Thoracic aorta (tissue), 2 donors: ENCODE measurements at regions not wholly inside any gene's neighbourhood (a gene's known extent, or its start where the extent isn't known, plus 50 kb on each side); places are given as distances from the start of the nearest gene placed in this dataset.

Source experiments
- ATAC-seq: fragments of 150-250 bp; one replicate; pipeline ENCODE4 v1.8.0; 2017; ENCODE audit warnings: low read depth; ENCODE audit not compliant: insufficient number of reproducible peaks, low FRiP score
- DNase-seq: peaks from one replicate; pipeline ENCODE4 v3.0.0-alpha.2; 2020; ENCODE audit warnings: low spot score
- H3K27ac ChIP-seq, 2 donors: fragments of 200-600 bp; sonication (generic); 1 replicate in 1 of 2; 2 replicates in 1 of 2; pipeline ENCODE4 v1.5.1; 2016; ENCODE audit warnings: mild to moderate bottlenecking in 2 of 2, moderate library complexity in 2 of 2
- H3K27me3 ChIP-seq: fragments of 200-600 bp; sonication (generic); replicated peaks from 2 replicates; pipeline ENCODE4 v1.6.0; 2016; ENCODE audit warnings: mild to moderate bottlenecking; ENCODE audit not compliant: insufficient read depth
- H3K36me3 ChIP-seq: fragments of 200-600 bp; sonication (generic); one replicate; pipeline ENCODE4 v1.5.1; 2016
- H3K4me1 ChIP-seq, 2 donors: fragments of 200-600 bp; sonication (generic); 1 replicate in 1 of 2; 2 replicates in 1 of 2; pipeline versions ENCODE4 v1.5.1 to v1.6.0; 2016; ENCODE audit warnings: low read depth in 2 of 2, mild to moderate bottlenecking in 1 of 2; ENCODE audit not compliant: control insufficient read depth in 1 of 2
- H3K4me3 ChIP-seq: fragments of 200-600 bp; sonication (generic); 2 replicates; pipeline ENCODE4 v1.5.1; 2016; ENCODE audit warnings: mild to moderate bottlenecking
- H3K9me3 ChIP-seq: fragments of 200-600 bp; sonication (generic); 2 replicates; pipeline ENCODE4 v1.5.1; 2016
- CTCF ChIP-seq: fragments of 200-600 bp; sonication (generic); IDR thresholded peaks from one replicate; pipeline ENCODE4 v1.5.1; 2019; ENCODE audit warnings: antibody characterized with exemption

GRCh38 chr2:107543793-107544192 is 282.9 kb upstream of the RGPD4 start:
- no peak overlapping the region for H3K27ac ChIP-seq
- DNase-seq (no peak), ATAC-seq (no peak)
- H3K4me1 ChIP-seq, result no peaks in the 10 kb centered on the region
- H3K9me3 ChIP-seq, result no peaks in the 10 kb centered on the region
- H3K4me3 ChIP-seq, result no peak overlapping the region
- TF ChIP-seq CTCF, result no peak
- H3K36me3 ChIP-seq, result no peaks in the 10 kb centered on the region
- H3K27me3 ChIP-seq, result no peaks in the 10 kb centered on the region

- TF ChIP-seq CTCF, result no peak
- DNase-seq (no peak), ATAC-seq (no peak)
- H3K4me1 ChIP-seq, result no peaks in the 10 kb centered on the region
- no peaks in the 10 kb centered on the region for H3K27me3 ChIP-seq
- H3K27ac ChIP-seq, result no peak overlapping the region
- H3K4me3 ChIP-seq, result no peak overlapping the region
- H3K9me3 ChIP-seq, result no peaks in the 10 kb centered on the region
- H3K36me3 ChIP-seq, result no peaks in the 10 kb centered on the region
Measured at GRCh38 chr2:107545066-107545465, 281.6 kb upstream of the RGPD4 start.

GRCh38 chr2:107545851-107546250 is 280.8 kb upstream of the RGPD4 start:
- Histone ChIP-seq H3K27me3 (no peaks in the 10 kb centered on the region), H3K36me3 (no peaks in the 10 kb centered on the region), H3K4me1 (no peaks in the 10 kb centered on the region), H3K27ac (no peak overlapping the region), H3K4me3 (no peak overlapping the region), H3K9me3 (no peaks in the 10 kb centered on the region)
- DNase-seq, result no peak
- no peak for TF ChIP-seq CTCF
- no peak for ATAC-seq

GRCh38 chr2:107548216-107548615 is 278.5 kb upstream of the RGPD4 start:
- Histone ChIP-seq H3K36me3 (no peaks in the 10 kb centered on the region), H3K4me3 (no peak overlapping the region), H3K9me3 (no peaks in the 10 kb centered on the region), H3K4me1 (no peaks in the 10 kb centered on the region), H3K27ac (no peak overlapping the region), H3K27me3 (no peaks in the 10 kb centered on the region)
- TF ChIP-seq CTCF, result no peak
- no peak for ATAC-seq
- no peak for DNase-seq

- DNase-seq (no peak), ATAC-seq (no peak)
- Histone ChIP-seq H3K4me3 (no peak overlapping the region), H3K27me3 (no peaks in the 10 kb centered on the region), H3K27ac (no peak overlapping the region), H3K9me3 (peaks cover 4% of the 10 kb centered on the region), H3K36me3 (no peaks in the 10 kb centered on the region), H3K4me1 (no peaks in the 10 kb centered on the region)
- TF ChIP-seq CTCF, result no peak
Measured at GRCh38 chr2:107553046-107553445, 273.6 kb upstream of the RGPD4 start.
